H1 (cell line): ENCODE measurements at regions not wholly inside any gene's neighbourhood (a gene's known extent, or its start where the extent isn't known, plus 50 kb on each side); places are given as distances from the start of the nearest gene placed in this dataset.
A peak's percentile ranks its signal among the peaks of the same experiment; 100 is the strongest.

Source experiments
- CTCF ChIA-PET: fragments of 300-600 bp; sonication (Branson Sonifier 250); formaldehyde crosslinking; loops from one replicate; lab custom pipeline; 2021; ENCODE audit not compliant: partially characterized antibody; lab: Charles Lee
- POLR2A ChIA-PET: fragments of 300-600 bp; sonication (Branson Sonifier 250); formaldehyde crosslinking; loops from one replicate; lab custom pipeline; 2021; ENCODE audit warnings: inconsistent platforms; ENCODE audit not compliant: partially characterized antibody; lab: Charles Lee
- DNase-seq, 2 experiments: peaks; one replicate each; pipeline versions ENCODE4 v3.0.0 to v3.0.0-alpha.2; 2010 to 2022; ENCODE audit warnings: low spot score in 2 of 2, low read depth in 1 of 2, mixed read lengths in 1 of 2
- FAIRE-seq: peaks from 2 replicates; lab custom pipeline; 2011; peaks lifted over from hg19 to GRCh38; lab: Jason Lieb, UNC
- H2AFZ ChIP-seq: 2 replicates; pipeline ENCODE4 v1.8.1; 2012; ENCODE audit warnings: low read length, inconsistent platforms
- H2AK5ac ChIP-seq: 2 replicates; pipeline ENCODE4 v1.6.1; 2013; ENCODE audit warnings: low read depth, low read length
- H2BK120ac ChIP-seq: replicated peaks from 2 replicates; pipeline ENCODE3; 2013; ENCODE audit warnings: low read depth, low read length, inconsistent platforms
- H2BK12ac ChIP-seq: 2 replicates; pipeline ENCODE4 v1.6.1; 2013; ENCODE audit warnings: low read depth, low read length
- H2BK15ac ChIP-seq: 2 replicates; pipeline ENCODE4 v1.6.1; 2013; ENCODE audit warnings: low read length
- H2BK20ac ChIP-seq: 2 replicates; pipeline ENCODE4 v1.6.1; 2013; ENCODE audit warnings: low read length
- H2BK5ac ChIP-seq: 2 replicates; pipeline ENCODE4 v1.6.1; 2013; ENCODE audit warnings: low read depth, low read length
- H3K14ac ChIP-seq: 2 replicates; pipeline ENCODE4 v1.6.1; 2013; ENCODE audit warnings: inconsistent platforms; ENCODE audit not compliant: insufficient read length
- H3K18ac ChIP-seq: 2 replicates; pipeline ENCODE4 v1.6.1; 2013; ENCODE audit warnings: low read length; ENCODE audit errors: extremely low read depth
- H3K23ac ChIP-seq: 2 replicates; pipeline ENCODE4 v1.6.1; 2013; ENCODE audit warnings: inconsistent platforms; ENCODE audit not compliant: insufficient read length
- H3K23me2 ChIP-seq: 2 replicates; pipeline ENCODE4 v1.6.1; 2013; ENCODE audit warnings: low read depth, low read length
- H3K27ac ChIP-seq: 2 replicates; pipeline ENCODE4 v1.6.1; 2011; ENCODE audit warnings: low read depth, low read length, inconsistent platforms
- H3K27me3 ChIP-seq, 4 experiments: replicated peaks in 1 of 4; 1 replicate in 1 of 4; 2 replicates in 3 of 4; pipeline versions ENCODE4 v1.6.1 to v1.8.1; 2011 to 2013; ENCODE audit warnings: low read length in 3 of 4, mild to moderate bottlenecking in 3 of 4, inconsistent platforms in 2 of 4, mixed read lengths in 2 of 4, moderate library complexity in 1 of 4; ENCODE audit not compliant: control insufficient read depth in 3 of 4, insufficient read depth in 3 of 4; ENCODE audit errors: extremely low read depth in 1 of 4
- H3K36me3 ChIP-seq, 4 experiments: 2 replicates each; pipeline versions ENCODE4 v1.6.1 to v1.8.1; 2011 to 2013; ENCODE audit warnings: mild to moderate bottlenecking in 4 of 4, low read length in 3 of 4, moderate library complexity in 2 of 4, control low read depth in 1 of 4, inconsistent platforms in 1 of 4; ENCODE audit not compliant: insufficient read depth in 4 of 4, control insufficient read depth in 2 of 4
- H3K4ac ChIP-seq: replicated peaks from 2 replicates; pipeline ENCODE3; 2013; ENCODE audit warnings: low read length, low read depth, mixed read lengths, inconsistent platforms; ENCODE audit not compliant: insufficient read length
- H3K4me1 ChIP-seq, 4 experiments: replicated peaks in 1 of 4; 1 replicate in 1 of 4; 2 replicates in 3 of 4; pipeline versions ENCODE4 v1.6.1 to v1.8.1; 2011 to 2013; ENCODE audit warnings: low read length in 3 of 4, inconsistent platforms in 2 of 4, mixed read lengths in 1 of 4; ENCODE audit not compliant: insufficient read depth in 4 of 4, control insufficient read depth in 3 of 4
- H3K4me2 ChIP-seq, 2 experiments: 2 replicates each; pipeline versions ENCODE4 v1.6.1 to v1.8.1; 2011 to 2013; ENCODE audit warnings: low read depth in 2 of 2, low read length in 2 of 2, control low read depth in 1 of 2, inconsistent platforms in 1 of 2, mild to moderate bottlenecking in 1 of 2; ENCODE audit not compliant: insufficient read depth in 1 of 2
- H3K4me3 ChIP-seq, 4 experiments: fragments of 200-600, 300-600 bp in 1 of 4; sonication (generic), shearing (Covaris generic), sonication (Bioruptor Twin) in 1 of 4; 2 replicates each; pipeline versions ENCODE4 v1.5.1 to v1.8.1; 2011 to 2016; ENCODE audit warnings: low read length in 4 of 4, low read depth in 3 of 4, control low read depth in 2 of 4, inconsistent platforms in 2 of 4, mild to moderate bottlenecking in 2 of 4, mixed read lengths in 1 of 4, moderate library complexity in 1 of 4; ENCODE audit not compliant: insufficient read depth in 2 of 4; ENCODE audit errors: extremely low read depth in 1 of 4
- H3K56ac ChIP-seq: replicated peaks from 2 replicates; pipeline ENCODE3; 2013; ENCODE audit warnings: low read depth, mild to moderate bottlenecking, mixed read lengths, low read length, inconsistent platforms; ENCODE audit not compliant: insufficient read length
- H3K79me1 ChIP-seq: 2 replicates; pipeline ENCODE4 v1.6.1; 2013; ENCODE audit warnings: low read depth, low read length, control low read depth
- H3K79me2 ChIP-seq, 2 experiments: 2 replicates each; pipeline versions ENCODE4 v1.6.1 to v1.8.1; 2012 to 2013; ENCODE audit warnings: low read length in 2 of 2, mild to moderate bottlenecking in 2 of 2, inconsistent platforms in 1 of 2; ENCODE audit not compliant: insufficient read depth in 2 of 2, control insufficient read depth in 1 of 2
- H3K9ac ChIP-seq, 4 experiments: replicated peaks in 1 of 4; 1 replicate in 1 of 4; 2 replicates in 3 of 4; pipeline versions ENCODE4 v1.6.1 to v1.8.1; 2011 to 2013; ENCODE audit warnings: low read depth in 3 of 4, low read length in 3 of 4, control low read depth in 2 of 4, mild to moderate bottlenecking in 2 of 4, moderate library complexity in 2 of 4, inconsistent platforms in 1 of 4; ENCODE audit errors: extremely low read depth in 1 of 4
- H3K9me3 ChIP-seq, 2 experiments: 2 replicates each; pipeline versions ENCODE4 v1.6.1 to v1.8.1; 2012 to 2013; ENCODE audit warnings: mild to moderate bottlenecking in 2 of 2, moderate library complexity in 2 of 2, control low read depth in 1 of 2, inconsistent platforms in 1 of 2, low read depth in 1 of 2, low read length in 1 of 2, mixed read lengths in 1 of 2; ENCODE audit not compliant: insufficient read depth in 2 of 2
- H4K20me1 ChIP-seq, 2 experiments: replicated peaks in 1 of 2; 2 replicates each; pipeline versions ENCODE3 to v1.8.1; 2011 to 2013; ENCODE audit warnings: inconsistent platforms in 2 of 2, low read length in 2 of 2, mild to moderate bottlenecking in 1 of 2; ENCODE audit not compliant: insufficient read depth in 2 of 2, control insufficient read depth in 1 of 2
- H4K5ac ChIP-seq: 2 replicates; pipeline ENCODE4 v1.6.1; 2013; ENCODE audit warnings: low read length, low read depth, mixed read lengths, inconsistent platforms; ENCODE audit not compliant: insufficient read length
- H4K8ac ChIP-seq: 2 replicates; pipeline ENCODE4 v1.8.0; 2013; ENCODE audit warnings: mild to moderate bottlenecking, moderate library complexity, low read length, inconsistent platforms; ENCODE audit not compliant: insufficient read depth; ENCODE audit errors: extremely low read depth
- H4K91ac ChIP-seq: replicated peaks from 2 replicates; pipeline ENCODE3; 2013; ENCODE audit warnings: low read length, mixed read lengths, inconsistent platforms; ENCODE audit not compliant: insufficient read length
- CREB1 ChIP-seq: IDR thresholded peaks from 2 replicates; pipeline ENCODE4 v1.6.1; 2012; ENCODE audit warnings: inconsistent platforms
- RAD21 ChIP-seq, 2 experiments: IDR thresholded peaks in 1 of 2; conservative IDR thresholded peaks in 1 of 2; 2 replicates each; pipeline ENCODE4 v1.6.1; 2011; ENCODE audit warnings: low read depth in 2 of 2, low read length in 2 of 2, improper control_type of control experiment in 1 of 2, inconsistent platforms in 1 of 2, mild to moderate bottlenecking in 1 of 2, moderate library complexity in 1 of 2
- WGBS, 2 experiments: shearing (Covaris generic) in 1 of 2; methylation state at CpG; one replicate each; pipeline versions ENCODE4 v1.1.6 to v1.1.7; 2013 to 2015; ENCODE audit warnings: low lambda C conversion rate in 2 of 2, mixed read lengths in 2 of 2, inconsistent platforms in 1 of 2, low coverage in 1 of 2, missing lambda C conversion rate in 1 of 2; ENCODE audit not compliant: insufficient replicate concordance in 2 of 2, insufficient coverage in 1 of 2, insufficient read length in 1 of 2; ENCODE audit errors: extremely low coverage in 1 of 2, missing lambda C conversion rate in 1 of 2; 5-methylcytosine and 5-hydroxymethylcytosine counted together

DNA sequence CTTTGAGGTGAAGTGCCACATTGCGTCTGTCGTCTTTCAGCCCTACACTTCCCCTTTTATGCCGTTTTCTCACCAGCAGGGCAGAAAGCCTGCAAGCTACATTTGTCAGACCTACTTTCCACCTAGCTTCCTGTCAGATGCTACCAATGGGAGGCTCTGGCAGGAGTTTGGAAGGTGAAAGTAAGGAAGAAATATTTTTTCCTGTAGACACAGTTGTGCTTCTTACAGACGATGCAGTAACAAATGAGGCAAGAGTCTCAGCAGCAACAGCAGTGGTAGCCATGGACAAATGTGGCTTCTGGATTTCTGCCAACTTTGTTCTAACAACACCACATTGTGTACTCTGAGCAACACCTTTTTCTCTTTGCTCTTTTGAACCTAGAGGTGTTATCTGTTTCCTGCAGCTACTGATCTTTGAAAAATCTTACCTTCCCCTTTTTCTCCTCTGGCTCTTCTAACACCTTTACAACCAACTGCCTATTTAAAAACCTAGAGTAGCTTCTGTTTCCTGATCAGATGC is 70.6 kb upstream of the STT3B start:
- no peak overlapping the region for H2BK20ac ChIP-seq
- no peaks in the 10 kb centered on the region for H3K79me1 ChIP-seq
- no peak overlapping the region for H2BK12ac ChIP-seq
- no peak overlapping the region for H2AK5ac ChIP-seq
- no peaks in the 10 kb centered on the region for H4K20me1 ChIP-seq
- H2BK5ac ChIP-seq, result no peak overlapping the region
- H3K27me3 ChIP-seq, result peaks cover 0 to 2% (median 0%) of the 10 kb centered on the region in 4 experiments; a peak in 1 of 7 replicates
- peaks cover 1 to 7% (median 3%) of the 10 kb centered on the region in 4 experiments; a peak in 4 of 7 replicates for H3K4me1 ChIP-seq
- H3K4me2 ChIP-seq, result no peak overlapping the region; a peak in 1 of 4 replicates
- no peaks in the 10 kb centered on the region for H3K23me2 ChIP-seq
- no peaks in the 10 kb centered on the region for H3K79me2 ChIP-seq
- peak in 1 of 2 experiments; percentile 7; a peak in 1 of 4 replicates for TF ChIP-seq RAD21 (IDR thresholded peaks at IDR 0.05 in 1 of 2, conservative IDR thresholded peaks at IDR 0.05 in 1 of 2; ENCODE audit: low read depth in 2 of 2, low read length in 2 of 2)
- no peak for TF ChIP-seq CREB1
- H3K9me3 ChIP-seq, result no peaks in the 10 kb centered on the region
- peak overlapping the region; percentile 72 for H2AFZ ChIP-seq
- no peak overlapping the region for H3K23ac ChIP-seq
- H3K4me3 ChIP-seq, result no peak overlapping the region
- POLR2A ChIA-PET, result no interaction called here
- H2BK15ac ChIP-seq, result no peak overlapping the region
- H3K27ac ChIP-seq, result no peak overlapping the region
- H2BK120ac ChIP-seq, result no peak overlapping the region
- H3K18ac ChIP-seq, result no peak overlapping the region; the same call in 1 of the 2 replicates
- FAIRE-seq, result no peak
- H4K91ac ChIP-seq, result no peak overlapping the region
- CTCF ChIA-PET, result interaction anchor here (0.6 to 2.4 kb wide), 3 partner anchors 14 to 214 kb away, joined by 3 to 5 read pairs (median 4); no protein-coding TSS in a partner anchor
- no peaks in the 10 kb centered on the region for H3K36me3 ChIP-seq
- no peak overlapping the region for H4K5ac ChIP-seq
- no peak overlapping the region for H3K9ac ChIP-seq
- H4K8ac ChIP-seq, result no peak overlapping the region
- DNase-seq, result no peak
- H3K56ac ChIP-seq, result no peak overlapping the region
- no peak overlapping the region for H3K4ac ChIP-seq
- 93% methylated on average over 4 of the region's 4 CpGs; no CpG with 5 or more reads in 1 of the 2 experiments for WGBS, 2 experiments
- H3K14ac ChIP-seq, result no peak overlapping the region
